ENCODE measurements at regions not wholly inside any gene's neighbourhood (a gene's known extent, or its start where the extent isn't known, plus 50 kb on each side); places are given as distances from the start of the nearest gene placed in this dataset.

- TF ChIP-seq POLR2A (IDR thresholded peaks at IDR 0.05; ENCODE audit: low read depth, low read length) (no peak), TAF1 (IDR thresholded peaks at IDR 0.05; ENCODE audit: low read depth, low read length) (no peak), SPI1 (IDR thresholded peaks at IDR 0.05; ENCODE audit: low read depth, low read length) (no peak)
Observed at GRCh38 chr7:1344981-1345701, 112.5 kb downstream of the UNCX start.

Data from GM12891 (cell line).